Neural cell (in vitro differentiated cells): ENCODE measurements at regions not wholly inside any gene's neighbourhood (a gene's known extent, or its start where the extent isn't known, plus 50 kb on each side); places are given as distances from the start of the nearest gene placed in this dataset.

Source experiments
- H2AFZ ChIP-seq: fragments of 200-600, 300-800 bp; sonication (generic), shearing (Covaris generic); 2 replicates; pipeline ENCODE4 v1.6.0; 2014; ENCODE audit warnings: low read depth, mild to moderate bottlenecking, antibody characterized with exemption, low read length, moderate library complexity
- H3F3A ChIP-seq: fragments of 200-600 bp; shearing (Covaris generic); 2 replicates; pipeline ENCODE4 v1.6.1; 2016; ENCODE audit warnings: mild to moderate bottlenecking, moderate library complexity, mixed read lengths, antibody characterized with exemption, low read length; ENCODE audit not compliant: insufficient read depth, poor library complexity, severe bottlenecking
- H3K27ac ChIP-seq: fragments of 200-600, 300-800 bp; sonication (generic), shearing (Covaris generic); 2 replicates; pipeline ENCODE4 v1.5.1; 2014; ENCODE audit warnings: mild to moderate bottlenecking, low read length, moderate library complexity
- H3K27me3 ChIP-seq: fragments of 300-800, 200-600 bp; sonication (generic), shearing (Covaris generic); 2 replicates; pipeline ENCODE4 v1.6.0; 2014; ENCODE audit warnings: mild to moderate bottlenecking, low read depth, low read length, moderate library complexity; ENCODE audit not compliant: insufficient read depth
- H3K36me3 ChIP-seq: fragments of 300-800, 200-600 bp; sonication (generic), shearing (Covaris generic); 2 replicates; pipeline ENCODE4 v1.5.1; 2014; ENCODE audit warnings: mild to moderate bottlenecking, antibody characterized with exemption, low read length, moderate library complexity; ENCODE audit not compliant: insufficient read depth
- H3K4me2 ChIP-seq: fragments of 300-800, 200-600 bp; sonication (generic), shearing (Covaris generic); 2 replicates; pipeline ENCODE4 v1.6.0; 2014; ENCODE audit warnings: mild to moderate bottlenecking, low read length
- H3K4me3 ChIP-seq: fragments of 300-800, 200-600 bp; sonication (generic), shearing (Covaris generic); 2 replicates; pipeline ENCODE4 v1.5.1; 2014; ENCODE audit warnings: mild to moderate bottlenecking, low read length, moderate library complexity
- H3K79me2 ChIP-seq: fragments of 200-600 bp; shearing (Covaris generic); replicated peaks from 2 replicates; pipeline ENCODE4 v1.6.0; 2014; ENCODE audit warnings: mild to moderate bottlenecking, low read length, moderate library complexity; ENCODE audit not compliant: insufficient read depth
- H3K9ac ChIP-seq: fragments of 300-800, 200-600 bp; sonication (generic), shearing (Covaris generic); 2 replicates; pipeline ENCODE4 v1.6.1; 2016; ENCODE audit warnings: mild to moderate bottlenecking, low read length, mixed read lengths
- H3K9me2 ChIP-seq: fragments of 200-600 bp; shearing (Covaris generic); 2 replicates; pipeline ENCODE4 v1.6.1; 2016; ENCODE audit warnings: mild to moderate bottlenecking, low read length, mixed read lengths; ENCODE audit not compliant: insufficient read depth
- H3K9me3 ChIP-seq: fragments of 200-600, 300-800 bp; sonication (generic), shearing (Covaris generic); 2 replicates; pipeline ENCODE4 v1.6.1; 2016; ENCODE audit warnings: mild to moderate bottlenecking, mixed run types, low read length, moderate library complexity, mixed read lengths
- H4K20me1 ChIP-seq: fragments of 200-600 bp; shearing (Covaris generic); 2 replicates; pipeline ENCODE4 v1.6.1; 2016; ENCODE audit warnings: mild to moderate bottlenecking, mixed run types; ENCODE audit not compliant: insufficient read depth
- CTCF ChIP-seq: fragments of 450-650 bp; IDR thresholded peaks from 2 replicates; pipeline ENCODE4 v1.5.1; 2014; ENCODE audit warnings: antibody characterized with exemption, mild to moderate bottlenecking, moderate library complexity; ENCODE audit not compliant: poor library complexity, severe bottlenecking
- EP300 ChIP-seq: fragments of 450-650 bp; conservative IDR thresholded peaks from 2 replicates; pipeline ENCODE4 v1.6.1; 2014; ENCODE audit warnings: antibody characterized with exemption, mild to moderate bottlenecking, moderate library complexity; ENCODE audit not compliant: poor library complexity, severe bottlenecking
- EZH2 ChIP-seq: fragments of 200-600, 300-800 bp; shearing (Covaris generic), sonication (generic); IDR thresholded peaks from 2 replicates; pipeline ENCODE4 v1.6.1; 2014; ENCODE audit warnings: antibody characterized with exemption, low read length, borderline replicate concordance, mild to moderate bottlenecking; ENCODE audit not compliant: insufficient read depth, poor library complexity, severe bottlenecking
- MXI1 ChIP-seq: fragments of 450-650 bp; conservative IDR thresholded peaks from 2 replicates; pipeline ENCODE4 v1.6.1; 2014; ENCODE audit warnings: antibody characterized with exemption, mild to moderate bottlenecking; ENCODE audit not compliant: poor library complexity, severe bottlenecking
- POLR2AphosphoS5 ChIP-seq: IDR thresholded peaks from 2 replicates; pipeline ENCODE4 v1.6.1; 2012
- RAD21 ChIP-seq: fragments of 450-650 bp; conservative IDR thresholded peaks from 2 replicates; pipeline ENCODE4 v1.6.1; 2014; ENCODE audit warnings: antibody characterized with exemption, mild to moderate bottlenecking, moderate library complexity
- REST ChIP-seq: IDR thresholded peaks from 2 replicates; pipeline ENCODE4 v1.6.1; 2012; ENCODE audit warnings: borderline replicate concordance
- SMC3 ChIP-seq: fragments of 450-650 bp; conservative IDR thresholded peaks from 2 replicates; pipeline ENCODE4 v1.6.1; 2014; ENCODE audit warnings: antibody characterized with exemption, mild to moderate bottlenecking, moderate library complexity; ENCODE audit not compliant: poor library complexity
- TAF1 ChIP-seq: IDR thresholded peaks from 2 replicates; pipeline ENCODE4 v1.6.1; 2012; ENCODE audit warnings: low read depth

GRCh38 chr18:41466436-41467160 is 488.4 kb upstream of the PIK3C3 start:
- H2AFZ ChIP-seq: no peak overlapping the region
- TF ChIP-seq REST: no peak
- TF ChIP-seq CTCF: no peak
- TF ChIP-seq MXI1: no peak
- TF ChIP-seq EZH2: no peak
- no peak for TF ChIP-seq EP300
- no peak for TF ChIP-seq TAF1
- no peak for TF ChIP-seq SMC3
- no peak for TF ChIP-seq POLR2AphosphoS5
- TF ChIP-seq RAD21: no peak
- no peaks in the 10 kb centered on the region for H3K79me2 ChIP-seq
- H3K27me3 ChIP-seq: no peaks in the 10 kb centered on the region
- H3K9me3 ChIP-seq: no peaks in the 10 kb centered on the region
- H3K36me3 ChIP-seq: no peaks in the 10 kb centered on the region
- H4K20me1 ChIP-seq: no peaks in the 10 kb centered on the region
- H3K4me2 ChIP-seq: no peak overlapping the region
- H3K4me3 ChIP-seq: no peak overlapping the region
- H3F3A ChIP-seq: no peaks in the 10 kb centered on the region
- no peak overlapping the region for H3K9ac ChIP-seq
- no peaks in the 10 kb centered on the region for H3K9me2 ChIP-seq
- no peak overlapping the region for H3K27ac ChIP-seq

- TF ChIP-seq RAD21 (no peak), REST (no peak), SMC3 (no peak), MXI1 (no peak), CTCF (no peak), EZH2 (no peak), EP300 (no peak), POLR2AphosphoS5 (no peak), TAF1 (no peak)
- Histone ChIP-seq H3F3A (no peaks in the 10 kb centered on the region), H2AFZ (no peak overlapping the region), H3K4me3 (no peak overlapping the region), H3K79me2 (no peaks in the 10 kb centered on the region), H3K9ac (no peak overlapping the region), H3K27me3 (no peaks in the 10 kb centered on the region), H3K4me2 (no peak overlapping the region), H3K9me2 (no peaks in the 10 kb centered on the region), H3K36me3 (no peaks in the 10 kb centered on the region), H3K9me3 (no peaks in the 10 kb centered on the region), H4K20me1 (no peaks in the 10 kb centered on the region), H3K27ac (no peak overlapping the region)
These were observed 489.6 kb upstream of the PIK3C3 start for GRCh38 chr18:41465386-41465785.
